ENCODE measurements at regions not wholly inside any gene's neighbourhood (a gene's known extent, or its start where the extent isn't known, plus 50 kb on each side); places are given as distances from the start of the nearest gene placed in this dataset.

- TF ChIP-seq CTCF (conservative IDR thresholded peaks at IDR 0.05 in 1 of 2, IDR thresholded peaks at IDR 0.05 in 1 of 2; ENCODE audit: low read depth in 1 of 2, low read length in 2 of 2) (no peak), EZH2 (IDR thresholded peaks at IDR 0.05; ENCODE audit: low read length, missing control alignments) (no peak)
These were observed 66.1 kb upstream of the PRICKLE2 start for GRCh38 chr3:64291345-64291744.
